Stimulated activated CD8-positive, alpha-beta memory T cell treated with anti-CD3 and anti-CD28 coated beads, Interleukin-7, amount 100 ng/mL, for 24 hours (primary cell): ENCODE measurements at regions not wholly inside any gene's neighbourhood (a gene's known extent, or its start where the extent isn't known, plus 50 kb on each side); places are given as distances from the start of the nearest gene placed in this dataset.
"Not testable (repeated sequence)": the region's sequence is repeated elsewhere in the genome, so short reads cannot be mapped to it uniquely, and the experiment has no call there.

Experiments
- DNase-seq: peaks from one replicate; pipeline ENCODE4 v3.0.0-alpha.2; 2020; ENCODE audit warnings: low read depth

DNA sequence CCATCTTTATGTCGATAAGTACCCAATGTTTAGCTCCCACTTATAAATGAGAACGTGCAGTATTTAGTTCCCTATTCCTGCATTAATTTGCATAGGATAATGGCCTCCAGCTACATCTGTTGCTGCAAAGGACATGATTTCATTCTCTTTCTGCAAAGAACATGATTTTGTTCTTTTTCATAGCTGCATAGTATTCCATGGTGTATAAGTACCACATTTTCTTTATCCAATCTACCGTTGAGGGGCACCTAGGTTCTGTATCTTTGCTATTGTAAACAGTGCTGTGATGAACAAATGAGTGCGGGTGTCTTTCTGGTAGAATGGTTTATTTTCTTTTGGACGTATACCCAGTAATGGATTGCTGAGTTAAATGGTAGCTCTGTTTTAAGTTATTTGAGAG is 63.0 kb downstream of the HLX start:
- DNase-seq: no peak

DNA sequence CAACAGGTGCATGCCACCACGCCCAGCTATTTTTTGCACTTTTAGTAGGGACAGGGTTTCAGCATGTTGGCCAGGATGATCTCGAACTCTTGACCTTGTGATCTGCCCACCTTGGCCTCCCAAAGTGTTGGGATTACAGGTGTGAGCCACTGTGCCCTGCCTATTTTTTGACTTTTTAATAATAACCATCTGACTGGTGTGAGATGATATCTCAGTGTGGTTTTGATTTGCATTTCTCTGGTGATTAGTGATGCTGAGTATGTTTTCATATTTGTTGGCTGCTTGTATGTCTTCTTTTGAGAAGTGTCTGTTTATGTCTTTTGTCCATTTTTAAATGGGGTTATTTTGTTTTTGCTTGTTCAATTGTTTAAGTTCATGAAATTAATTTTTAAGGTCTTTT is 63.7 kb downstream of the HLX start:
- DNase-seq: not testable (repeated sequence)

DNA sequence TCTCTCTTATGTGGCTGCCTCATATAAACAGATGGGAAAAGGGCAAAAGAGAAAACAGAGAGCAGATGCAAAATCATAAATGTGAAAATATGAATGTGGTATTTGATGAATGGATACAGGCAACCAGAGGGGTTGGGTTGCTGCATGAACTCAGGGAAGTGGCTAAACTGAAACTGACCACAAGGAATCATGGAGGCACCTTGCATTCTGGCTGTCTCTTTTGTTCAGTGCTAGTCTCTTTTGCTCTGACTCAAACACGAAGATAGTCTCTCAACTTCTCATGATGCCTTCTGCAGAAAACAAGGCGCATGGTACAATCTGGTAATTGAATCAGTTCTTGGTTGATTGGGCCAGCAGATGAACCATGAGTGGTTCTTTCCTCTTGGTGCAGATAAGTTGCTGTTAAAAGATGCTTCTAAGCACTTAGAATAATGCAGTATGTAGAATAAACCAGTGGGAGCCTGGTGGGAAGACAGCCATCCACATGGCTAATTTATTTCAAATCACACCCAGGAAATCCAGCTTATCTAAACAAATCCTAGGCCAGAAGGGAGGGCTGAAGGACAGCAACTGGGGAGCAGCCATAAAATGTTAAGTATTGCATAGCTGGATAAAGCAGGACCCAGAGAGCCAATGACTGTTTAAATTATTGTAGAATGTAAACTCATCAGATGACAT is 64.2 kb downstream of the HLX start:
- no peak for DNase-seq

DNA sequence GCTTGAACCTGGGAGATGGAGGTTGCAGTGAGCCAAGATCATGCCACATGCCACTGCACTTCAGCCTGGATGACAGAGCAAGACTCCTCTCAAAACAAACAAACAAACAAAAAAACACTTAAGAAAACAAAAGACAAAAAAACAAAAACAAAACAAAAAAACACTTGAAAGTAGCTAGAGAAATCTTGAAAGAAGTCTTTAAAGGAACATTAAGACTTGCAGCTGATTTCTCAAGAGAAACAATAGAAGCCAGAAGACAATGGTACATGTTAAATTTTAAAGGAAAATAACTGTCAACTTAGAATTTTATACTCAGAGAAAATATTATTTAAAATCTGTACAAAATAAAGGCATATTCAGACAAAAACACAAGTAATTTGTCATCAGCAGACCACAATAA is 71.3 kb downstream of the HLX start:
- no peak for DNase-seq

DNA sequence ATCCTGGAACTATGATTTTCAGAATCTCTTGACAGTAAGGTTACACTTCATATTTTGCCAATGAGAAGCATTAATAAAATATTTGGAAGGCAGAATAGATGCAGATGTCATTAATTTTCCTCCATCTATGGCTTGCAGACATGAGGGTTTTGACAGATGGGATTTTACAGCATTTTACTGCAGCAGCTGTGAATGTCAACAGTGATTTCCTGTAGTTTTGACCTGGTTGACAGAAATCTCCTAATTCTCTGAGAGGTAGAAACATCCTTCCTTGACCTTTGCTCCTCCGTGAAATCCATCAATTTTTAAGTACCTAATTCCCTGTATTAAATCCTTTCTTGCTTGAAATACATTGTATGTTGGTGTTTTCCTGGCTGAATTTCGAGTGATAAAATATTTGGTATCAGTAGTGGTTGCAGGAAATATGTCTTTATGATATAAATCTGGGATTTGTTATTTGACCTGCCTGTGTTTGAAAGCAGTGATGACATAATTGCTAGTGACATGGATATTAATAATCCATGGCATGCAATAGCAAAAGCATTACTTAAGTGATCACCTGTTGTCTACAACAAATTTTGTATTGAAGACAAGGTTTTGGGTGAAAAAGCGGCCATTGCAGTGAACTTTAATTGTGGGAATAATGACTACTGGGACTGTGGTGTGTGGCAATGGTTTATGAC is 73.9 kb downstream of the HLX start:
- DNase-seq: no peak

DNA sequence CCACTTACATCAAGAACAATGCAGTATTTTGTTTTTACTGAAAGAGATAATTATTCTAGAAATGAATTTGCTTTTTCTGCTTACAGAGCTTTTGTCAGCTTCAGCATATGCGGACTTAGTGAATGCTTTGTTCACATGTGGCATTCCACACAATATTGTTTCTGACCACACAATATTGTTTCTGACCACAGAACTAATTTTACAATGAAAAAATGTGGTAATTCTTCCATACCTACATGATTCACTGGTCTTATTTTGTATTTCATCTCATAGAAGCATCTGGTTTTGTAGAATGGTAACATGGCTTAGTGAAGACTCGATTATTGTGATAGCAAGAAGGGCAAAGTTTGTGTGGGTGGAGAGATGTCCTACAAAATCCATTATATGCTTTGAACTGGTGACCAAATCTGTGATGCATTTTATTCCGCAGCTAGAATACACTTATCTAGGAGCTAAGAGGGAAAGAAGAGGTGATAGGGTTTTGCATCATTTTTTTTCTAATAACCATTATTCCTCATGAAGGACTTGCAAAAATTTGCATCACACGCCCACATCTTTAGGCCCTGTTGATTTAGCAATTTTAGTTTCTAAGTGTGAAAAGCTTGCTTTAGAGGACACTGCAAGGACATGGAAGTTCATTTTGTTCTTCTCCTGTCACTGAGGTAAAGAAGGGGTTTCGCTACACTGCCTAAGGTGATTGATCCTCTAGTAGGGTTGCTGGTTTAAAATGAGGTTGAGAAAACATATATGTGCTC is 75.3 kb downstream of the HLX start:
- DNase-seq: no peak

DNA sequence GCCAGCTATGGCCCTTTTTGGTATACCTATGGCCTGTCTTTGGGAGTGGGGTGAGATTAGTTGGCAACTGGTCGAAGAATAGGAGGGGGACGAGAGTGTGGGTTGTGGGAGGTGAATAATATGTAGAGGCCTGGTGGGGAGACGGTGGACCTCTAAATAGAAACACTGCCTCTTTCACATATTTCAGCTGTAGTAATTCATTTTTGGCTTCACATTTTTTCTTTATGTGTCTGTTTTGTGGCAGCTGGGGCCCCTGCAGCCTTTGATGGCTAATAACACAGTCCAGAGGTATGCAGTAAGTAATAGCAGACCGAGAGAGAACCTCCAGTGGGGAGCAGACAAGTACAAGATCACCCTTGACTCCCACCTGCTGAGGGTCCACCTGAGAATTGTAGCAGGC is 75.9 kb downstream of the HLX start:
- no peak for DNase-seq

DNA sequence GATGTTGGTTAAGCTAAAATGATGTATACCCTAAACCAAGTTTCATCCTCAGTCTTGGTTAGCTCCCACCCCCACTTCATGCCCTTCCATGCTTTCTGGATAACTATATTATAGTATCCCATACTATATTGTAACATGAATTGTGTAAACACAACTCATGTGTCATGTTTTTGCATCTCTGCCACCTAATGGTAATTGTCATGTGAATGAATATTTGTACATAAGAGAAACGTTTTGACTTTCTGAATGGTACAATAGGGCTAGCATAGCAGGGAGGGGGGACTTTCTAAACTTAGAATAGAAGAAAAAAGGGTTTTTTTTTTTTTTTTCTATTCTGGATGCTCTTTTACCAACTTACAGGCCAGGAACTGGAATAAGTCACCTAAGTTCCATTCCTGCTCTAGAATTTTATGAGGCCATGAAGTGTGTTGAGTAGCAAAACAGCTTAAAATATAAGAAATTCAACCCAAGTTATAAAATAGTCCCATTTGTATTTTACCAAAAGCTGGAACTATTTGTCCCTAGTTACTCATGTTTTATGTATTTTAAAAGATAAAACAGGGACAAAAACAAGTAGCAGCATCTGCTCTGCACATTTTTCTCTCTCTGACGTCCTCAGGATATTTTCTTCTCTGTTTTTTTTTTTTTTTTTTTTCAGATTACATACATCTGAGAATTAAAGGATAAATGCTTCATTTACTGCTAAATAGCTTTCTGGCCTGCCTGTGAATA is 77.4 kb downstream of the HLX start:
- DNase-seq: no peak

DNA sequence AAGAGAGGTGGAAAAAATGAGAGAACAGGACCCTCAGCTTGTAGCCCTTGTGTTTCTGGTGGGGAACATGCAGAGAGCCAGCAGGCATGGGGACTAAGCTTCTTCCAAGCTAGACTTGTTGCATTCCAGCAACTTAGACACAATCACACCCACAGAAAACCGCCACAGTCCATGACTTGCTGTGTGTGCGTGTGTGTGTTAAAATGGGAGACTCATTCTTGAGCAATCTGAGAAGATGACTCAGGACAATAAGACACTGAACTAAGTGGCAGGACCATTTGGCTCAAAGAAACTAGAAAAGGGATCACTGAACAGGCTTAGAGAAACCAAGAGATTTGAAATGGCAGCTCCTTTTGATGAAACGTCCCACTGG is 78.0 kb downstream of the HLX start:
- DNase-seq: no peak

DNA sequence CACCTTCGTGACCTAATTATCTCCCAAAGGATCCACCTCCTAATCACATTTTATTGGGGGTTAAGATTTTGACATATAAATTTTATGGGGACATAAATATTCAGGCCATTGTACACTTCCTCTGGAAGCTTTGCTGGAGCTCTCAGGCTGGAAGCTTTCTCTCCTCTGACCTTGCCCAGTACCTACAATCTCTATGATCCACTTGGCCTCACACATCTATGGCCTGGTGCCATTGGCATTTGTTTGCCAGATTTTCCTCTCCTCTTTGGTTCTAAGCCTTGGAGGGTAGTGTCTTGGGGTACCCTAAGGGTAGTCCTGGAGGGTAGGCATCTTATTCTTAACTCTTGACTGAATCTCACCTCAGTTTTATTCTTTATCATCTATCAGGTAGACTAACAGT is 79.0 kb downstream of the HLX start:
- DNase-seq: no peak

DNA sequence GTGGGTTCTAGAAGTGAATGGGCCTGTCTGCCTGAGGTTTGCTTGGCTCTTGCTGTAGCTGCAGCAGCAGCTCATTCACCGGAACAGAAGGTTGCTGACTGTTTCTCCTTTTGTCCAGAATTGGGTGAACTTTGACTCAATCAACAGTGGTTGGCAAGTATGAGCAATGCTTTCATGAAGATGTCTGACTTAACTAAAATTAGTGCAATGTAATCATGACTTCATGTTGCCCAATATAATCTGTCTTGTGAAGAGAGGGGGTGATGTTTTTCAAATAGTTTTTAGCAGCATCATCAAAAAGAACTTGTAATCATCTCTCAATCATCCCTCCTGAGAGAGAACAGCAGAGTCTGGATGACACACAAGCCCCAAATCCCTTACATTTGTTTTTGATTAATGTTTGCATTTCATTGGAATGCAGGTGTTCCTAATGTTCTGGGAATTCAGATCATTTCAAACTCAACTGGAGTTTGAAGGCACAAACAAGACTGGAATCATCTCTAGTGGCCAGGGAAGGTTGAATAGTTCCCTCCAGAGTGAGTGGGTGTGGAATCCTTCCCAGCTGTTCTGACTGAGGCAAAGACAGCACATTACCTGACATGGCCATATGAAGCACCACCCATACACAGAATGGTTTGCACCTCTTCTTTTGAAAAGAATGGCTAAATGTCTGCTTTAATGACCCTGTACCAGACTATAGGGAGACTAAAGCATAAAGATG is 82.9 kb downstream of the HLX start:
- no peak for DNase-seq

DNA sequence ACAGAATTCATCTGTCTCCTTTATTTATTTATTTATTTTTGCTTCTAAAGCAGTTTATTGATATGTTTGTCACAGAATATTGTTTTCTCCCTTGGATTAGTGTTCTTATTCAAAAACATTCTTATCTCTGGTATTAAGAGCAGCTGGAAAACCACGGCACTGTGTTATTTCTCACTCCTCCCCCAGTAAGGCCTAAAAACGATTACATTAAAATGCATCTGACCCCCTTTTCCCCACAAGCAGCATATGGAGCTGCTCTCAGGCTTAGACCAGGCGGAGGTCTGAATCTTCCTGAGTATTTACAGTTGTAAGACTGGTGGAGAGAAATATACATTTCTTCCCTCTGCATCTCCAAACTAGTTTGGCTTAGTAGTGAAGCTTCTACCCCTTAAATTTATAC is 86.8 kb downstream of the HLX start:
- DNase-seq: no peak

DNA sequence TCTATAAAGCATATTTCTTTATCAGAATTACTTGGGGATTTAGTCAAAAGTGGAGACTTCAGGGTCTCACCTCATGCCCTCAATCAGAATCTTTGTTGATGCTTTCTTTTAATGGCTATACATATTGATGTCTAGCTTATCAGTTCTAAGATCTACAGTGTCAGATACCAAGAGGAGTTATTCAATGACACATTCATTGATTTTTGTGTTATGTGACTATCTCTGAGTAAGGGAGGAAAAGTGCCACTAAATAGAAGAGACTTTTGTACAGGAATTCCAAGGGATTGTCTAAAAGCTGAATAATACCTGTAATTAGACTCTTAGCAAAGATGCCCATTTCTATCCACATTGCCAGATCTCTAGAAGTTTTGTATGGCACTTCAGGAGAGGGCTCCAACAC is 87.2 kb downstream of the HLX start:
- no peak for DNase-seq

DNA sequence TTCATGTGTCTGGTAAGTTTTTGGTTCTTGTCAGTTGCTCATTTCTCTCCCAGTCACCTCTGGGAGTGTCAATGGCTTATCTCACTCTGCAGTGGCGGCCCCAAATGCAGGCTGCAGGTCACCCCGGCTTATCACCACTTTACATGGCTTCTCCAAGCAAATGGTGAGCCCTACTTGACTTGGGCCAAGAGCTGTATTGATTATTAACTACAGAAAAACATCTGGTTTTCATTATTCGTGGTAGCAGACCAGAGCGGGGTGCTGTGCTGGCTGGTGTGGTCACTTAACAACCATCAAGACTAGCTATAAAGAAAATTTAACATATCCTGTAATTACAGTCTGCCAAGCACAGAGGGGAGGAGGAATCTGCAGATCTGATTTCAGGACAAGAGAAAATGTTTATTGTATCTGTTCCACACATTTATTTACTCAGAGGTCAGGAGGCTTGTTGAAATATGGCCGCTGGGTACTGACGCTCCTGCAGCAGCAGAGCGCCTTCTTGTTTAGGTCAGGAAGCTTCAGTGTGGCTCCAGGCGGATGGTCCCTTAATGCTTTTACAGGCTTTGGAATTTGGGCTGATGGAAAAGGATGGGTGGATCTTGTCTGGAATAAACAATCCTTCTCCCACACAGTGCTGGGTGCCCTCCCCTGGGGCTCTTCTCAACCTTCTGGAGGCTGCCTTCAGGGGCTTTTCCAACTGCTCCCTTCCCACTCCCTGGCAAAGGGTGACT is 87.8 kb downstream of the HLX start:
- DNase-seq: no peak

DNA sequence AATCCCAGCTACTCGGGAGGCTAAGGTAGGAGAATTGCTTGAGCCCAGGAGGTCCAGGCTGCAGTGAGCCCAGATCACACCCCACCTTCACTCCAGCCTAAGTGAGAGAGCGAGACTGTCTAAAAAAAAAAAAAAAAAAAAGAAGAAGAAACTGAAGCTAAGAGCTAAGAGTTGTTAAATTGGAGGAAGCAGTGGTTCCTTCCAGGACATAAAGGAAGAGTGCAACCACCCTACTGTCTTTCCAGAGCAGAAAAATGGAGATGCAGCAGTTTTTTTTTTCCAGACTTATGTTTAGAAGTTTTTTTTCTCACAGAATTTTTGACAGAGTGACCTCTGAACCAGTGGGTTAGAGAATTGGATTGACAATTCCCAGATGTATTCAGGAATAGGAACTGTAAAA is 88.7 kb downstream of the HLX start:
- DNase-seq: no peak

DNA sequence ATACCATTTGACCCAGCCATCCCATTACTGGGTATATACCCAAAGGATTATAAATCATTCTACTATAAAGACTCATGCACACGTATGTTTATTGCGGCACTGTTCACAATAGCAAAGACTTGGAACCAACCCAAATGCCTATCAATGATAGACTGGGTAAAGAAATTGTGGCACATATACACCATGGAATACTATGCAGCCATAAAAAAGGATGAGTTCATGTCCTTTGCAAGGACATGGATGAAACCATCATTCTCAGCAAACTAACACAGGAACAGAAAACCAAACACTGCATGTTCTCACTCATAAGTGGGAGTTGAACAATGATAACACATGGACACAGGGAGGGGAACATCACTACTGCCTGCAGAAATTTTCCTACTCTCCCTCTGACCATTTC is 90.0 kb downstream of the HLX start:
- not testable (repeated sequence) for DNase-seq

DNA sequence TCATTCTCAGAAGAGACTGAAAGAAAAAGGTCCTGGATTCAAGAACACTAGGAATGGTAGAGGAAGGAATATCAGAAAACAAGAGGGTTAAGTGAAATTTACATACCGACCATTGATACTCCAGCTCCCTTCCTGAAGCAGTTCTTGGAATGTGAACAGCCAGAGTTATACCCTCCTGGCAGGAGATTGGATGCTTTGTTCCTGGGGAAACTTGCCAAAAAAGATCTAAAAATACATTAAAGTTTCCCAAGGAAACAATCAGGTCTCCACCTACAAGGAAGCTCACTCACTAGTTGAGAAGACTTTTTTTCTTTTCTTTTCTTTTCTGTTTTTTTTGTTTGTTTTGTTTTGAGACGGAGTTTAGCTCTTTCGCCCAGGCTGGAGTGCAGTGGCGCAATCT is 91.1 kb downstream of the HLX start:
- DNase-seq: no peak

DNA sequence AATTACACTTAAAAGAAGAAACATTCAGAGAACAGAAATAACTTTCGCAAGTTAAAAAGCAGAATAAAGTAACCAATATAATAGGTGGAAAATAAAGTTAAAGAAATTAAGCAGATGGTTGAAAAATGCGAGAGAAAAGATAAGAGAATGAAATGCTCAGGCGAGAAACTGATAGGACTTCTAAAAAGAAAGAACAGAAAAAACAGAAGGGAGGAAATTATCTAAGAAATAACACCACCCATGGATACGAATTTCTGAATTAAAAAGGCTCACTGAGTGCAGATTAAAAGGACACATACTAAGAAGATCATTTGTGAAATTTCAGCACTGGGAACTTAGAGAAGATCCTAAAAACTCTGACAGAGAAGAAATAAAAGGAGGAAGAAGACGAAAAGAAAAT is 92.0 kb downstream of the HLX start:
- DNase-seq: no peak

DNA sequence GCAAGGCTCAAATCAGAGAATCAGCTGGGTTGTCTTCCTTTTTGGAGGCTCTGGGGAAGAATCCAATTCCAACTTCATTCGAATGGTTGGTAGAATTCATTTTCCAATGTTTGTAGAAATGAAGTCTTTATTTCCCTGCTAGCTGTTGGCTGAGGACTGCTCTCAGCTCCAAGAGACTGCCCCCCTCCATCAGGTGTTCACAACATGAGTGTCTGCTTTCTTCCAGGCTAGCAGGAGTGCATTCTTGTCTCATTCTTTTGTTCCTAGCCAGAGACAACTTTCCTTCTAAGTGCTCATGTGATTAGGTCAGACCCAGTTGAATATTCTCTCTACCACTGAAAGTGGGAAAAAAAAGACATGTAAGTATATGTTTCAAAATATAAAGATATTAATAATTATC is 95.2 kb downstream of the HLX start:
- no peak for DNase-seq

DNA sequence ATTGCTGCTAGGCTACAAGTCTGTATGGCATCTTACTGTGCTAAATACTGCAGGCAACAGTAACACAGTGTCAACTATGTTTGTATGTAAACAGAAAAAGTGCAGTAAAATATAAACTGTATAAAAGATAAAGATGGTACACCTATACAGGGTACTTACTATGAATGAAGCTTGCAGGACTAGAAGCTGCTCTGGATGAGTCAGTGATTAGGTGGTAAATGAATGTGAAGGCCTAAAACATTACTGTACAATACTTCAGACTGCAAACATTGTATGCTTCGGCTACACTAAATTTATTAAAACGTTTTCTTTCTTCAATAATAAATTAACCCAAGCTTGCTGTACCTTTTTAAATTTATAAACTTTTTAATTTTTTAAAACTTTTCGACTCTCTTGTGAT is 97.1 kb downstream of the HLX start:
- no peak for DNase-seq

DNA sequence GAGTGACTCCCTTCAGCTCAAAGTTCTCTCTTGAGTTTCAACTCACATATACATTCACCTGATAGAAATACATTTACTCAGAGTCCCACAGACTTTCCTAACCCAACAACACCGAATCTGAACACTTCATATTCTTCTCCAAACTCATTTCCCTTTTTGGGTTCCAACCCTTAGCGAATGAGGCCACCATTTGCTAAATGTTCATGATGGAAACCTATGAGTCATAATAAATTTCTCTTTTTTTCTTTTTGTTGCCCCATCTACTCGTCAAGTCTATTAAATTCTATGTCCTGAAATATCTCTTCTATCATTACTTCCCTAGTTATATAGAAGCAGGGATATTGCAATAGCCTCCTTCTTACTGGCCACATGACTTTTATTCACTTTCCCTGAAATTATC is 100.1 kb downstream of the HLX start:
- DNase-seq: no peak

DNA sequence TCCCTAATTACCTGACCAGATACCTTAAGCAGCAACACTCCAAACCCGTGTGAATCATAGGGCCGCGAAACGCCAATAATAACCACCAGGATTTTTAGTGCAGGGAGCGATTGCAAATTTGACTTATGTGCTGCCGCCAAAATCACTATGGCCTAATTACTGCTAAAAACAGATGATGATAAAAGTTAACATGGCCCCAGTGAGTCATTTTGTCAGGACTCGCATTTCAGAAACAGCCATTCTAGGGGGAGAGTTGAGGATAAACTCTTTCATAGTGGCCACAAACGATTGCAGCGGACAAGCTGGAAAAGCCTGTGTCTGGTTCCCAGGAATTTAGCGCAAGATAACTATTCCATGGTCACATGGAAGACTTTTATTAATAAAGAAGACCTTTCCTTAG is 103.4 kb downstream of the HLX start:
- no peak for DNase-seq
